HepG2 (cell line): ENCODE measurements at regions not wholly inside any gene's neighbourhood (a gene's known extent, or its start where the extent isn't known, plus 50 kb on each side); places are given as distances from the start of the nearest gene placed in this dataset.

Source experiments
- ATAC-seq: fragments of 200-7000 bp; cut with Tn5 transposase; 3 replicates; pipeline ENCODE4 v1.9.1; 2020; ENCODE audit warnings: mild to moderate bottlenecking, moderate library complexity
- BruUV-seq: library from RNA; stranded (reverse); fragments of 400-500 nt; replicated peaks from 2 replicates; lab custom pipeline; 2021; lab: Mats Ljungman, UMichigan
- CTCF ChIA-PET: fragments of 300-600 bp; formaldehyde crosslinking; extraction: SDS; loops from one replicate; lab custom pipeline; 2021; ENCODE audit warnings: low total read pairs, inconsistent platforms, low intra/inter-chr PET ratio; lab: Yijun Ruan, JAX
- POLR2A ChIA-PET: fragments of 350-600 bp; sonication (Branson Sonifier 250); formaldehyde crosslinking; loops from one replicate; lab custom pipeline; 2020; ENCODE audit warnings: antibody characterized with exemption, inconsistent platforms; lab: Yijun Ruan, JAX
- DNase-seq: peaks from one replicate; pipeline ENCODE4 v3.0.0-alpha.2; 2015; ENCODE audit warnings: low spot score
- FAIRE-seq: peaks from 3 replicates; lab custom pipeline; 2011; peaks lifted over from hg19 to GRCh38; lab: Jason Lieb, UNC
- H2AFZ ChIP-seq: one replicate; pipeline ENCODE4 v1.6.1; 2011; ENCODE audit warnings: low read length, inconsistent platforms
- H3K27ac ChIP-seq: fragments of 300-600 bp; 3 replicates; pipeline ENCODE4 v1.8.0; 2011; ENCODE audit warnings: mixed run types, mild to moderate bottlenecking, mixed read lengths, low read length, inconsistent platforms; ENCODE audit not compliant: insufficient read depth; ENCODE audit errors: extremely low read length
- H3K27me3 ChIP-seq, 2 experiments: fragments of 200-600 bp in 1 of 2; 2 replicates in 1 of 2; 3 replicates in 1 of 2; pipeline versions ENCODE4 v1.6.0 to v1.8.0; 2011; ENCODE audit warnings: low read length in 2 of 2, mild to moderate bottlenecking in 2 of 2, moderate library complexity in 2 of 2, inconsistent platforms in 1 of 2; ENCODE audit not compliant: insufficient read depth in 2 of 2, control insufficient read depth in 1 of 2
- H3K36me3 ChIP-seq, 2 experiments: fragments of 200-600 bp in 1 of 2; replicated peaks in 1 of 2; 2 replicates in 1 of 2; 3 replicates in 1 of 2; pipeline versions ENCODE4 v1.5.1 to v1.8.0; 2011; ENCODE audit warnings: low read length in 2 of 2, inconsistent platforms in 1 of 2; ENCODE audit not compliant: insufficient read depth in 2 of 2, control insufficient read depth in 1 of 2
- H3K4me1 ChIP-seq: 2 replicates; pipeline ENCODE4 v1.5.1; 2012; ENCODE audit warnings: low read length, inconsistent platforms; ENCODE audit not compliant: insufficient read depth
- H3K4me2 ChIP-seq: 2 replicates; pipeline ENCODE4 v1.6.0; 2011; ENCODE audit warnings: low read depth, low read length, inconsistent platforms
- H3K4me3 ChIP-seq, 3 experiments: fragments of 200-600 bp in 1 of 3; sonication (generic), shearing (Covaris generic) in 1 of 3; replicated peaks in 1 of 3; 2 replicates each; pipeline ENCODE4 v1.5.1; 2011 to 2016; ENCODE audit warnings: low read length in 3 of 3, inconsistent platforms in 2 of 3, low read depth in 2 of 3, mild to moderate bottlenecking in 2 of 3, control low read depth in 1 of 3, mixed read lengths in 1 of 3; ENCODE audit not compliant: insufficient read depth in 1 of 3
- H3K79me2 ChIP-seq: one replicate; pipeline ENCODE4 v1.6.1; 2011; ENCODE audit warnings: low read length, inconsistent platforms; ENCODE audit not compliant: insufficient read depth
- H3K9ac ChIP-seq: 2 replicates; pipeline ENCODE4 v1.6.0; 2011; ENCODE audit warnings: mild to moderate bottlenecking, low read depth, low read length, inconsistent platforms; ENCODE audit not compliant: insufficient read depth
- H3K9me3 ChIP-seq: 2 replicates; pipeline ENCODE4 v1.5.1; 2012; ENCODE audit warnings: mild to moderate bottlenecking, low read length
- H4K20me1 ChIP-seq: 2 replicates; pipeline ENCODE4 v1.6.0; 2011; ENCODE audit warnings: inconsistent platforms, mild to moderate bottlenecking, low read length, moderate library complexity; ENCODE audit not compliant: insufficient read depth
- CEBPG ChIP-seq: IDR thresholded peaks from 2 replicates; pipeline ENCODE4 v1.6.1; 2016
- HNRNPUL1 ChIP-seq: fragments of 200-400 bp; formaldehyde crosslinking; IDR thresholded peaks from 2 replicates; pipeline ENCODE4 v1.6.1; 2017; ENCODE audit warnings: low read depth, mild to moderate bottlenecking, low read length, moderate library complexity
- MAFG ChIP-seq: sonication (generic); formaldehyde crosslinking; IDR thresholded peaks from 2 replicates; pipeline ENCODE4 v1.5.1; 2020; ENCODE audit warnings: mild to moderate bottlenecking, missing genetic modification reagents
- SMARCC2 ChIP-seq: fragments of 450-650 bp; IDR thresholded peaks from 2 replicates; pipeline ENCODE4 v1.6.1; 2017; ENCODE audit warnings: antibody characterized with exemption, mild to moderate bottlenecking
- ZNF350 ChIP-seq: sonication (generic); formaldehyde crosslinking; IDR thresholded peaks from 2 replicates; pipeline ENCODE4 v1.4.0; 2020; ENCODE audit warnings: mild to moderate bottlenecking, low read depth, missing genetic modification reagents, borderline replicate concordance
- WGBS: methylation state at CpG from one replicate; pipeline ENCODE4 v1.1.6; 2017; ENCODE audit warnings: low lambda C conversion rate; 5-methylcytosine and 5-hydroxymethylcytosine counted together
- in situ Hi-C: cut with HindIII; loops from 2 replicates; pipeline ENCODE4 v1.10.0; 2017; ENCODE audit warnings: low pct_unique_long_range_greater_than_20kb; ENCODE audit not compliant: extremely low pct_ligation_motif_present
- intact Hi-C: fragments of 100-400 bp; cut with micrococcal nuclease; formaldehyde crosslinking; loops from one replicate; pipeline ENCODE4 v1.10.0; 2022; ENCODE audit not compliant: unreplicated experiment
- TF ChIP-seq, protein P1 (sequence below): sonication (generic); formaldehyde crosslinking; IDR thresholded peaks from 2 replicates; pipeline ENCODE4 v1.4.0; 2020; ENCODE audit warnings: mild to moderate bottlenecking, missing genetic modification reagents

DNA sequence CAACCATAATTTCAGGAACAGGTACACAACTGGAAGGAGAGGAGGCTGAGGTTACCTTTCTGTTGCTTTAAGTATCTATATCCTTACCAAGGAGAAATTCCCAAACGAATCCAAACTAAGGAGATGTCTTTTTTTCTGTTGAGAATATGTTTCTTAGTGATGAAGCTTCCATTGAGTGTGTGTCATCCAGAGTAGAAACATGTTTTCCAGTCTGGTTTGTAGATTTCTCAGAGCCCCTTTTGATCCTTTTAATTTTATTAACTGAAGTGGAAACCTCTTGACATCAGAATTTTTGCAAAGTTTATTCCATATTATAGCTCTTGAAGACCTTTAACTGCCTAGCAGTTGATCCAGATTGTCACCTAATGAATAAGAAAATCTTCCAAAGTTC lies 207.1 kb upstream of the FERD3L start:
- H3K9ac ChIP-seq, result no peak overlapping the region
- H3K27ac ChIP-seq, result no peak overlapping the region
- in situ Hi-C loops (no loop called here), intact Hi-C loops (no loop called here)
- H3K4me3 ChIP-seq, result no peak overlapping the region
- no peaks in the 10 kb centered on the region for H3K4me1 ChIP-seq
- FAIRE-seq, result no peak
- no peak for ATAC-seq
- no peaks in the 10 kb centered on the region for H3K27me3 ChIP-seq
- H3K9me3 ChIP-seq, result peaks cover 35% of the 10 kb centered on the region
- no peaks in the 10 kb centered on the region for H3K36me3 ChIP-seq
- no peaks in the 10 kb centered on the region for H3K79me2 ChIP-seq
- WGBS, result 0% methylated on average over 1 of the region's 1 CpG
- ChIA-PET CTCF (no interaction called here), POLR2A (no interaction called here)
- H3K4me2 ChIP-seq, result no peak overlapping the region
- DNase-seq, result no peak
- H4K20me1 ChIP-seq, result no peaks in the 10 kb centered on the region
- no peak for TF ChIP-seq SMARCC2
- no peak for TF ChIP-seq ZNF350 (CRISPR knock-in tag)
- no peak for TF ChIP-seq CEBPG (CRISPR knock-in tag)
- TF ChIP-seq HNRNPUL1, result no peak
- TF ChIP-seq MAFG, result no peak
- TF ChIP-seq, protein P1, sequence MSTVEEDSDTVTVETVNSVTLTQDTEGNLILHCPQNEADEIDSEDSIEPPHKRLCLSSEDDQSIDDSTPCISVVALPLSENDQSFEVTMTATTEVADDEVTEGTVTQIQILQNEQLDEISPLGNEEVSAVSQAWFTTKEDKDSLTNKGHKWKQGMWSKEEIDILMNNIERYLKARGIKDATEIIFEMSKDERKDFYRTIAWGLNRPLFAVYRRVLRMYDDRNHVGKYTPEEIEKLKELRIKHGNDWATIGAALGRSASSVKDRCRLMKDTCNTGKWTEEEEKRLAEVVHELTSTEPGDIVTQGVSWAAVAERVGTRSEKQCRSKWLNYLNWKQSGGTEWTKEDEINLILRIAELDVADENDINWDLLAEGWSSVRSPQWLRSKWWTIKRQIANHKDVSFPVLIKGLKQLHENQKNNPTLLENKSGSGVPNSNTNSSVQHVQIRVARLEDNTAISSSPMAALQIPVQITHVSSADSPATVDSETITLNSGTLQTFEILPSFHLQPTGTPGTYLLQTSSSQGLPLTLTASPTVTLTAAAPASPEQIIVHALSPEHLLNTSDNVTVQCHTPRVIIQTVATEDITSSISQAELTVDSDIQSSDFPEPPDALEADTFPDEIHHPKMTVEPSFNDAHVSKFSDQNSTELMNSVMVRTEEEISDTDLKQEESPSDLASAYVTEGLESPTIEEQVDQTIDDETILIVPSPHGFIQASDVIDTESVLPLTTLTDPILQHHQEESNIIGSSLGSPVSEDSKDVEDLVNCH (CRISPR knock-in tag), result no peak
- H2AFZ ChIP-seq, result no peak overlapping the region
- BruUV-seq, result no TSS peak
